GM23248 (cell line): ENCODE measurements at regions not wholly inside any gene's neighbourhood (a gene's known extent, or its start where the extent isn't known, plus 50 kb on each side); places are given as distances from the start of the nearest gene placed in this dataset.

ENCODE experiments used
- DNase-seq: peaks from one replicate; pipeline ENCODE4 v3.0.0-alpha.2; 2015
- H2AFZ ChIP-seq: fragments of 200-600 bp; sonication (generic); 2 replicates; pipeline ENCODE4 v1.6.1; 2016; ENCODE audit warnings: antibody characterized with exemption
- H3F3A ChIP-seq: fragments of 200-600 bp; sonication (generic); 2 replicates; pipeline ENCODE4 v1.6.1; 2016; ENCODE audit warnings: mild to moderate bottlenecking, antibody characterized with exemption, mixed run types; ENCODE audit not compliant: insufficient read depth
- H3K27ac ChIP-seq: fragments of 200-600 bp; sonication (generic); 2 replicates; pipeline ENCODE4 v1.5.1; 2016; ENCODE audit warnings: mild to moderate bottlenecking
- H3K27me3 ChIP-seq: fragments of 200-600 bp; sonication (generic); replicated peaks from 2 replicates; pipeline ENCODE4 v1.6.1; 2016; ENCODE audit warnings: mild to moderate bottlenecking; ENCODE audit not compliant: insufficient read depth
- H3K36me3 ChIP-seq: fragments of 200-600 bp; sonication (generic); 2 replicates; pipeline ENCODE4 v1.6.1; 2016; ENCODE audit warnings: low read depth, mild to moderate bottlenecking
- H3K4me1 ChIP-seq: fragments of 200-600 bp; sonication (generic); 2 replicates; pipeline ENCODE4 v1.6.1; 2016; ENCODE audit warnings: mild to moderate bottlenecking; ENCODE audit not compliant: insufficient read depth
- H3K4me2 ChIP-seq: fragments of 200-600 bp; sonication (generic); one replicate; pipeline ENCODE4 v1.6.1; 2016; ENCODE audit warnings: mild to moderate bottlenecking; ENCODE audit not compliant: unreplicated experiment
- H3K4me3 ChIP-seq: fragments of 200-600 bp; sonication (generic); 2 replicates; pipeline ENCODE4 v1.5.1; 2016; ENCODE audit warnings: mild to moderate bottlenecking
- H3K79me2 ChIP-seq: fragments of 200-600 bp; sonication (generic); 2 replicates; pipeline ENCODE4 v1.6.1; 2016; ENCODE audit warnings: mild to moderate bottlenecking; ENCODE audit not compliant: insufficient read depth
- H3K9ac ChIP-seq: fragments of 200-600 bp; sonication (generic); 2 replicates; pipeline ENCODE4 v1.6.1; 2016; ENCODE audit warnings: mild to moderate bottlenecking
- H3K9me2 ChIP-seq: fragments of 200-600 bp; sonication (generic); 2 replicates; pipeline ENCODE4 v1.6.1; 2016; ENCODE audit warnings: mixed run types, mild to moderate bottlenecking, moderate library complexity; ENCODE audit not compliant: insufficient read depth
- H3K9me3 ChIP-seq: fragments of 200-600 bp; sonication (generic); one replicate; pipeline ENCODE4 v1.6.1; 2017; ENCODE audit warnings: low read depth
- H4K20me1 ChIP-seq: fragments of 200-600 bp; sonication (generic); 2 replicates; pipeline ENCODE4 v1.6.0; 2016; ENCODE audit not compliant: insufficient read depth
- EZH2 ChIP-seq: fragments of 200-600 bp; sonication (generic); IDR thresholded peaks from 2 replicates; pipeline ENCODE4 v1.6.1; 2018; ENCODE audit warnings: antibody characterized with exemption, mild to moderate bottlenecking; ENCODE audit not compliant: insufficient read depth, poor library complexity, severe bottlenecking
- EZH2phosphoT487 ChIP-seq: fragments of 200-600 bp; sonication (generic); IDR thresholded peaks from 2 replicates; pipeline ENCODE4 v1.6.1; 2018; ENCODE audit warnings: antibody characterized with exemption, moderate library complexity, mild to moderate bottlenecking, low read depth; ENCODE audit not compliant: insufficient read depth
- WGBS, 2 experiments: methylation state at CpG; one replicate each; pipeline ENCODE4 v1.1.6; 2015 to 2017; ENCODE audit warnings: low lambda C conversion rate in 2 of 2, low coverage in 1 of 2; ENCODE audit errors: missing lambda C conversion rate in 2 of 2; 5-methylcytosine and 5-hydroxymethylcytosine counted together
- in situ Hi-C: fragments of 300-500 bp; cut with MboI; formaldehyde crosslinking; loops from 2 replicates; pipeline ENCODE4 v1.15.0; 2020

DNA sequence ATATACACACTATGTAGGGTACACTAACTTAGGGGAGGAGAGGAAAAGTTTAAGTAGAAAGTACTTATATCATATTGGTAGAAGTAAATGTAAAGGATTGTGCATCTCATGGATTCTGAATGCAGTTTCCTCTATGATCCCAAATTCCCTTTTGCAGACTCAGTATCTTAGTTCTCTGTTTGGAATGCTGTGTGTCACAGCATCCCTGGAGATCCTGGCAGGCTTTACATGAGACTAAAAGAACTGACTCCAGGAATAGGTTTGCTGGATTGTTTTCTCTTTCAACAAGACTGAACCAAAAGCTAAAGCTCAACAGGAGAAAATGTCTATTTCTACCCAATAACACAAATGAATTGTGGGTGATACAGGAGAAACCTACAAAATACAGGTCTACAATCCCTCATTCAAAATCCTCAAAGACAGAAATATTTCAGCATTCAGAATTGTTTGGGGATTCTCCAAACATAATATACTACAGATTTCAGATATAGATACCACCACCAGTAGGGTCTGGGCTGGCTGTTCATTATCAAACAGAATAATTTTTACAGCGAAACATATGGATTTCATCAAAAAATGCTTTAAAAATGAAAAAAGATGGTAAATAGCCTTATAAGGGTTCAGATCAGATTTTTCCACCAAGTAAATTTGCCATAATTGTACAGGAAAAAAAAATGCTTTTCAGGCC, 324.7 kb upstream of the GRAMD2B start:
- 84 to 90% methylated on average over 1 of the region's 1 CpG for WGBS, 2 experiments
- Histone ChIP-seq H3K27ac (0 out of 2 replicates have a peak overlapping the region, but pooled peaks have one; percentile 3), H3K4me2 (peak overlapping the region; percentile 15), H3K4me3 (no peak overlapping the region), H3F3A (peaks cover 11% of the 10 kb centered on the region), H3K27me3 (no peaks in the 10 kb centered on the region), H3K9me3 (no peaks in the 10 kb centered on the region), H3K9ac (no peak overlapping the region), H4K20me1 (no peaks in the 10 kb centered on the region), H3K79me2 (no peaks in the 10 kb centered on the region), H3K9me2 (no peaks in the 10 kb centered on the region), H3K4me1 (peaks cover 11% of the 10 kb centered on the region), H3K36me3 (no peaks in the 10 kb centered on the region), H2AFZ (no peak overlapping the region)
- in situ Hi-C loops = no loop called here
- TF ChIP-seq EZH2phosphoT487 (no peak), EZH2 (no peak)
- DNase-seq = peak; percentile 86

DNA sequence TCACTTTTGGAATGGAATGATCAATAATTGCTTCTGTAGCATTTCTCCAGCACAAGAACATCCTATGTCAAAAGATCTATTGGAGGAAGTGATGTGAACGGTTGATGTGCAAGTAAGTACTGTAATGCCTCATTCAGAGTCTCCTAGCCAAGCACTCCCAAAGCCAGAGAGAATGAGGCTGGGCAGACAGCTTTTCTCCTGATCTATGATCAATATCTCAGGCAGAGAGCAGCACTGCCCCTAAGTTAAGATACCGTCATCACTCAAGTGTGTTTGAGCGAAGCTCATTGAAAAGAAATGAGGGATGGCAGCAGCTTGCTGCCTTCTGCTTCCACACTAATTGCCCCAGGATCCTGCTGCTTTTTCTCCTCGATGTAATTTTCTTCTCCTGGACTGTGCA, 324.1 kb upstream of the GRAMD2B start:
- H3K9me3 ChIP-seq = no peaks in the 10 kb centered on the region
- H3F3A ChIP-seq = peaks cover 11% of the 10 kb centered on the region
- H3K9me2 ChIP-seq = no peaks in the 10 kb centered on the region
- H2AFZ ChIP-seq = no peak overlapping the region
- no peak overlapping the region for H3K27ac ChIP-seq
- H3K4me2 ChIP-seq = no peak overlapping the region
- H3K27me3 ChIP-seq = no peaks in the 10 kb centered on the region
- TF ChIP-seq EZH2phosphoT487 (no peak), EZH2 (no peak)
- 85 to 89% methylated on average over 4 of the region's 4 CpGs for WGBS, 2 experiments
- no peak overlapping the region for H3K9ac ChIP-seq
- peaks cover 11% of the 10 kb centered on the region for H3K4me1 ChIP-seq
- no peaks in the 10 kb centered on the region for H3K79me2 ChIP-seq
- in situ Hi-C loops = no loop called here
- H3K36me3 ChIP-seq = no peaks in the 10 kb centered on the region
- H3K4me3 ChIP-seq = no peak overlapping the region
- H4K20me1 ChIP-seq = no peaks in the 10 kb centered on the region
- DNase-seq = no peak

DNA sequence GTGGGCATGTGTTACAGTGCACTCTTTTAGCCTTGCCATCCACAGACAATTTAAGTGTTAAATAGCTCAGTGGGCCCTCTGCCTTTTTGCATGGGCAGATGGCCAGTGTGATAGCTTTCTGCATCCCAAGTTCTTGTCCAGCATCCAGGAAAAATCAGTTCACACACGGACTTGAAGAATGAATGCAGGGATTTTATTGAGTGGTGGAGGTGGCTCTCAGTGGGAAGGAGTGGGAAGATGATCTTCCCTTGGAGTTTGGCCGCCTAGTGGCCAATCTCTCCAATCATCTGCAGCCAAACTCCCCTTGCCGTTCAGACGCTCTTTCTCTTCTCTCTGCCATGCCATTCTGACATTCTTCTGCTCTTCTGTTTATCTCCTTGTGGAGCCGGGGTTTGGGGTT, 322.4 kb upstream of the GRAMD2B start:
- in situ Hi-C loops = no loop called here
- H3K4me1 ChIP-seq = peaks cover 11% of the 10 kb centered on the region
- H3K9ac ChIP-seq = no peak overlapping the region
- H3K27me3 ChIP-seq = no peaks in the 10 kb centered on the region
- H3K9me3 ChIP-seq = no peaks in the 10 kb centered on the region
- H4K20me1 ChIP-seq = no peaks in the 10 kb centered on the region
- H3K27ac ChIP-seq = no peak overlapping the region
- no peaks in the 10 kb centered on the region for H3K36me3 ChIP-seq
- TF ChIP-seq EZH2 (no peak), EZH2phosphoT487 (no peak)
- no peak overlapping the region for H3K4me3 ChIP-seq
- H3K79me2 ChIP-seq = no peaks in the 10 kb centered on the region
- no peak overlapping the region for H2AFZ ChIP-seq
- 54 to 61% methylated on average over 5 of the region's 5 CpGs for WGBS, 2 experiments
- H3K4me2 ChIP-seq = no peak overlapping the region
- no peaks in the 10 kb centered on the region for H3K9me2 ChIP-seq
- peaks cover 11% of the 10 kb centered on the region for H3F3A ChIP-seq
- DNase-seq = peak; percentile 5

DNA sequence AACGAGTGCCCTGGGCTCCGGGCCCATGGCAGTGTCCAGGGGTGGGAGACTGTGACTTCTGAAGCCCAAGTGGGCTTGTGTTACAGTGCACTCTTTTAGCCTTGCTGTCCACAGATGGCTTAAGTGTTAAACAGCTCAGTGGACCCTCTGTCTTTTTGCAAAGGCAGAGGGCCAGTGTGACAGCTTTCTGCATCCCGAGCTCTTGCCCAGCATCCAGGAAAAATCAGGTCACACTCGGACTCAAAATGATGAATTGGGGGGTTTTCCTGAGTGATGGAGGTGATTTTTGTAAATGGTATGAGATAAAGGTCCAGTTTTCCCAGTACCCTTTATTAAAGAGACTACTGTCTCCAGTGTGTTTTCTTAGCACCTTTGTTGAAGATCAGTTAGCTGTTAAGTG, 321.3 kb upstream of the GRAMD2B start:
- H3K27me3 ChIP-seq = no peaks in the 10 kb centered on the region
- TF ChIP-seq EZH2 = no peak
- no peak for TF ChIP-seq EZH2phosphoT487
- no peaks in the 10 kb centered on the region for H3K9me2 ChIP-seq
- no peaks in the 10 kb centered on the region for H4K20me1 ChIP-seq
- in situ Hi-C loops = no loop called here
- H3K27ac ChIP-seq = no peak overlapping the region
- no peaks in the 10 kb centered on the region for H3K9me3 ChIP-seq
- no peaks in the 10 kb centered on the region for H3K79me2 ChIP-seq
- no peaks in the 10 kb centered on the region for H3K36me3 ChIP-seq
- WGBS, 2 experiments = 79 to 80% methylated on average over 4 of the region's 4 CpGs
- no peak for DNase-seq
- H3F3A ChIP-seq = peaks cover 11% of the 10 kb centered on the region
- no peak overlapping the region for H3K9ac ChIP-seq
- no peak overlapping the region for H3K4me3 ChIP-seq
- H3K4me2 ChIP-seq = no peak overlapping the region
- peaks cover 11% of the 10 kb centered on the region for H3K4me1 ChIP-seq
- no peak overlapping the region for H2AFZ ChIP-seq

DNA sequence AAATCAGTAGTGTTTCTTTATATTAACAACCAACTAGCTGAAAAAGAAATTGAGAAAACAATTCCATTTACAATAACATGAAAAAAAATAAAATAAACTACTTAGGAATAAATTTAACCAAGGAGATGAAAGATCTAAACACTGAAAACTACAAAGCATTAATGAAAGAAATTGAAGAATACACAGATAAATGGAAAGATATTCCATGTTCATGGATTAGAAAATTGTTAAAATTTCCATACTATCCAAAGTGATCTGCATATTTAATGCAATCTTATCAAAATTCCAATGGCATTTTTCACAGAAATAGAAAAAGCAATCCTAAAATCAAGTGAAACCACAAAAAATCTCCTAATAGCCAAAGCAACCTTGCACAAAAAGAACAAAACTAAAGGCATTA, 320.2 kb upstream of the GRAMD2B start:
- Histone ChIP-seq H3K27me3 (no peaks in the 10 kb centered on the region), H3K4me2 (no peak overlapping the region), H3K36me3 (no peaks in the 10 kb centered on the region), H3K9ac (no peak overlapping the region), H2AFZ (no peak overlapping the region), H3K9me3 (no peaks in the 10 kb centered on the region), H3F3A (peaks cover 9% of the 10 kb centered on the region), H3K27ac (no peak overlapping the region), H4K20me1 (no peaks in the 10 kb centered on the region), H3K9me2 (no peaks in the 10 kb centered on the region), H3K4me1 (peaks cover 8% of the 10 kb centered on the region), H3K4me3 (no peak overlapping the region), H3K79me2 (no peaks in the 10 kb centered on the region)
- in situ Hi-C loops = no loop called here
- TF ChIP-seq EZH2 = no peak
- no peak for TF ChIP-seq EZH2phosphoT487
- DNase-seq = no peak
